ENCODE measurements at regions not wholly inside any gene's neighbourhood (a gene's known extent, or its start where the extent isn't known, plus 50 kb on each side); places are given as distances from the start of the nearest gene placed in this dataset.

DNA sequence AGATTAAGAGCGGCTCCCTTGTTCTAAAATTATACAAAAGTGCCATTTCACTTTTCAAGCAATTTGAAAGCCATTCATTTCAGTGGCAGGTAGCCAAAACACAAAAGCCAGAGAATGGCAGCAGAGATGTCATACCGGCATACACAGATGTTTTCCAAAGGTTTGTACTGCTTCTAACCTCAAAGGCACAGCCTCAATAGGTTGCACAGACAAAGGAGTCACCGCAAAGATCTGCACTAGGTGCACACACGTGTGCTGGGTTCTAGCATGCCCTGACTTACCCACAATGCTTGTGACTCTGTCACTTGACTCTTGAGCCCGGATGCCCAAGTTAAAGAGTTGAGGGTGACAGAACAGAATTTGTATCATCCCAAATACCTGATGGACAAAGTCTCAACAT lies 448.9 kb upstream of the ADGRL2 start:
- Histone ChIP-seq H3K27me3 (ENCODE audit: control insufficient read depth in 3 of 3, insufficient read depth in 3 of 3, low read length in 2 of 3) (no peaks in the 10 kb centered on the region), H3K36me3 (ENCODE audit: control insufficient read depth in 4 of 4, insufficient read depth in 4 of 4, low read length in 4 of 4) (no peaks in the 10 kb centered on the region), H3K9ac (ENCODE audit: insufficient read depth in 1 of 2, low read length in 2 of 2) (peak overlapping the region in 1 of 2 donors; percentile 47), H3K27ac (ENCODE audit: low read depth in 1 of 2, low read length in 1 of 2) (no peak overlapping the region), H3K4me1 (ENCODE audit: control insufficient read depth in 5 of 5, insufficient read depth in 5 of 5, low read length in 5 of 5) (peaks cover 0 to 19% (median 0%) of the 10 kb centered on the region in 5 donors), H3K4me3 (no peak overlapping the region), H3K9me3 (ENCODE audit: control insufficient read depth in 4 of 4, insufficient read depth in 3 of 4, low read length in 3 of 4) (no peaks in the 10 kb centered on the region)
- 59 to 68% methylated on average over 5 of the region's 5 CpGs for WGBS, 2 donors
- TF ChIP-seq, protein P1, sequence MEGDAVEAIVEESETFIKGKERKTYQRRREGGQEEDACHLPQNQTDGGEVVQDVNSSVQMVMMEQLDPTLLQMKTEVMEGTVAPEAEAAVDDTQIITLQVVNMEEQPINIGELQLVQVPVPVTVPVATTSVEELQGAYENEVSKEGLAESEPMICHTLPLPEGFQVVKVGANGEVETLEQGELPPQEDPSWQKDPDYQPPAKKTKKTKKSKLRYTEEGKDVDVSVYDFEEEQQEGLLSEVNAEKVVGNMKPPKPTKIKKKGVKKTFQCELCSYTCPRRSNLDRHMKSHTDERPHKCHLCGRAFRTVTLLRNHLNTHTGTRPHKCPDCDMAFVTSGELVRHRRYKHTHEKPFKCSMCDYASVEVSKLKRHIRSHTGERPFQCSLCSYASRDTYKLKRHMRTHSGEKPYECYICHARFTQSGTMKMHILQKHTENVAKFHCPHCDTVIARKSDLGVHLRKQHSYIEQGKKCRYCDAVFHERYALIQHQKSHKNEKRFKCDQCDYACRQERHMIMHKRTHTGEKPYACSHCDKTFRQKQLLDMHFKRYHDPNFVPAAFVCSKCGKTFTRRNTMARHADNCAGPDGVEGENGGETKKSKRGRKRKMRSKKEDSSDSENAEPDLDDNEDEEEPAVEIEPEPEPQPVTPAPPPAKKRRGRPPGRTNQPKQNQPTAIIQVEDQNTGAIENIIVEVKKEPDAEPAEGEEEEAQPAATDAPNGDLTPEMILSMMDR (IDR thresholded peaks at IDR 0.05; ENCODE audit: control extremely low read depth, extremely low read depth): no peak
- DNase-seq: no peak
- no peak for ATAC-seq (ENCODE audit: insufficient read depth, low FRiP score)

DNA sequence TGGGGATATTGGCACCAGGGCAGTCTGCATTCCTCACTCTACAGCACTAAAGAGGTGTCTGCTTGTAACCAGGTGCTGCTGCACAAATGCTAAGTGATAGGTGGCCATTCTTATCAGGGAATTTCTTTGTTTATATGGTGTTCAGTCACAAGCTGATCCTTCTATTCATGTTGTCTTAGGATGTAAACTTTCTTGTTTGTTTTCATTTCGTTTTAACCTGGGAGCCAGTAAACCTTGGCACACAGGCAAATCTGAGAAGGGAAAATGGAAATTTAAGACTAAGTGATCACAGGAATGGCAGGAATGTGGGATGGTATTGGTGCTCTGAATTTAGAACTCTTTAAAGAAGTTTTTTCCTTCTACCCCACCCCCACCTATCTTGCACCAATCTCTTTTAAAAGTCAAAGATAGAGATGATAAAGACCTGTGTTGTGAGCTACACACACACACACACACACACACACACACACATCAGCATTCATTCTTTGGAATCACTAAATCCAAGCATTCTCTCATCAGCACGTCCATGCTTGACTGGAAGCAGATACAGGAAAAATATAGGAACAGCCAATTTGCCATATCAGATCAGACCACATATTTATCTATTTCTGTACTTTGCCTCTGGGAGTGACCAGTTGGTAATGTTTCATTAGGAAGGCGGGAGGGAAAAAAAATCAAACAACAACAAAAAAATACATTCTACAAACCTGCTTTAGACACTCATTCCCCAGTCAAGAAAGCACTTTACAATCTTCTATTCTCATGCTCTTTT lies 451.4 kb upstream of the ADGRL2 start:
- 66 to 81% methylated on average over 3 of the region's 3 CpGs for WGBS, 2 donors
- H3K4me3 ChIP-seq: no peak overlapping the region
- H3K27ac ChIP-seq (ENCODE audit: low read depth in 1 of 2, low read length in 1 of 2): no peak overlapping the region
- H3K36me3 ChIP-seq (ENCODE audit: control insufficient read depth in 4 of 4, insufficient read depth in 4 of 4, low read length in 4 of 4): no peaks in the 10 kb centered on the region
- no peak for DNase-seq
- no peaks in the 10 kb centered on the region for H3K27me3 ChIP-seq (ENCODE audit: control insufficient read depth in 3 of 3, insufficient read depth in 3 of 3, low read length in 2 of 3)
- H3K4me1 ChIP-seq (ENCODE audit: control insufficient read depth in 5 of 5, insufficient read depth in 5 of 5, low read length in 5 of 5): peaks cover 0 to 19% (median 0%) of the 10 kb centered on the region in 5 donors
- no peak for ATAC-seq (ENCODE audit: insufficient read depth, low FRiP score)
- no peak overlapping the region for H3K9ac ChIP-seq (ENCODE audit: insufficient read depth in 1 of 2, low read length in 2 of 2)
- TF ChIP-seq, protein P1 (IDR thresholded peaks at IDR 0.05; ENCODE audit: control extremely low read depth, extremely low read depth): no peak
- H3K9me3 ChIP-seq (ENCODE audit: control insufficient read depth in 4 of 4, insufficient read depth in 3 of 4, low read length in 3 of 4): no peaks in the 10 kb centered on the region

DNA sequence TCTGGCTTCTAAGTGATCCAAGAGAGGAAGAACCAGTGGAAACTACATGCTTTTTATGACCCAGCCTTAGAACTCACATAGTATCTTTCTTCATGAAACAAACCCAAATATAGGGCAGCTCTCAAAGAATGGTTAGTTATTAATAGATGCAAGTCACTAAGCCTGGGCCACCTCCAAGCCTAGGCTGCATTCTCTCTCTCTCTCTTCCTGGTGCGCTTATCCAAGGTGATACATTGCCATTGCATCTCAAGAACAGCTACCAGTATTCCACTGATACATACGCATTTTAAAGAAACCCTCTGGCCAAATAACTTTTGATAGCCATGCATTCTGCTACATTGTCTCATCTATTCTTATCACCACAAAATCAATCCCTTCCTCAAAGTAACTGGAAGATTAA lies 455.6 kb upstream of the ADGRL2 start:
- ATAC-seq (ENCODE audit: insufficient read depth, low FRiP score): no peak
- Histone ChIP-seq H3K27ac (ENCODE audit: low read depth in 1 of 2, low read length in 1 of 2) (no peak overlapping the region), H3K9me3 (ENCODE audit: control insufficient read depth in 4 of 4, insufficient read depth in 3 of 4, low read length in 3 of 4) (no peaks in the 10 kb centered on the region), H3K4me3 (no peak overlapping the region), H3K27me3 (ENCODE audit: control insufficient read depth in 3 of 3, insufficient read depth in 3 of 3, low read length in 2 of 3) (no peaks in the 10 kb centered on the region), H3K4me1 (ENCODE audit: control insufficient read depth in 5 of 5, insufficient read depth in 5 of 5, low read length in 5 of 5) (peaks cover 0 to 6% (median 0%) of the 10 kb centered on the region in 5 donors), H3K9ac (ENCODE audit: insufficient read depth in 1 of 2, low read length in 2 of 2) (no peak overlapping the region), H3K36me3 (ENCODE audit: control insufficient read depth in 4 of 4, insufficient read depth in 4 of 4, low read length in 4 of 4) (no peaks in the 10 kb centered on the region)
- WGBS, 2 donors: 95 to 97% methylated on average over 2 of the region's 2 CpGs
- TF ChIP-seq, protein P1 (IDR thresholded peaks at IDR 0.05; ENCODE audit: control extremely low read depth, extremely low read depth): no peak
- no peak for DNase-seq

Measured in lung (tissue), 11 donors.